Liver (tissue), 8 donors: ENCODE measurements at regions not wholly inside any gene's neighbourhood (a gene's known extent, or its start where the extent isn't known, plus 50 kb on each side); places are given as distances from the start of the nearest gene placed in this dataset.
A peak's percentile ranks its signal among the peaks of the same experiment; 100 is the strongest.

ENCODE experiments used
- DNase-seq: peaks from one replicate; pipeline ENCODE4 v3.0.0-alpha.2; 2017; ENCODE audit warnings: low spot score
- H3K27ac ChIP-seq, 2 donors: one replicate each; pipeline ENCODE4 v1.7.0; 2013; ENCODE audit warnings: inconsistent platforms in 2 of 2, low read length in 2 of 2, control low read depth in 1 of 2, low read depth in 1 of 2, mild to moderate bottlenecking in 1 of 2
- H3K27me3 ChIP-seq, 4 donors: one replicate each; pipeline versions ENCODE4 v1.6.1 to v1.7.0; 2013; ENCODE audit warnings: low read length in 3 of 4, inconsistent platforms in 1 of 4, mild to moderate bottlenecking in 1 of 4, moderate library complexity in 1 of 4; ENCODE audit not compliant: control insufficient read depth in 4 of 4, insufficient read depth in 4 of 4
- H3K36me3 ChIP-seq, 4 donors: one replicate each; pipeline versions ENCODE4 v1.6.1 to v1.7.0; 2013; ENCODE audit warnings: low read length in 3 of 4, mild to moderate bottlenecking in 3 of 4, low read depth in 1 of 4, moderate library complexity in 1 of 4; ENCODE audit not compliant: control insufficient read depth in 4 of 4, insufficient read depth in 3 of 4
- H3K4me1 ChIP-seq, 4 donors: one replicate each; pipeline versions ENCODE4 v1.6.1 to v1.7.0; 2013; ENCODE audit warnings: low read length in 3 of 4, mild to moderate bottlenecking in 3 of 4, moderate library complexity in 1 of 4; ENCODE audit not compliant: control insufficient read depth in 4 of 4, insufficient read depth in 4 of 4
- H3K4me3 ChIP-seq, 3 donors: one replicate each; pipeline versions ENCODE4 v1.6.1 to v1.7.0; 2013; ENCODE audit warnings: low read length in 3 of 3, control low read depth in 1 of 3, low read depth in 1 of 3, mild to moderate bottlenecking in 1 of 3
- H3K9ac ChIP-seq, 2 donors: one replicate each; pipeline ENCODE4 v1.7.0; 2013; ENCODE audit warnings: low read length in 2 of 2, mild to moderate bottlenecking in 2 of 2, moderate library complexity in 2 of 2, control low read depth in 1 of 2, low read depth in 1 of 2
- H3K9me3 ChIP-seq, 4 donors: one replicate each; pipeline versions ENCODE4 v1.6.1 to v1.7.0; 2013; ENCODE audit warnings: low read length in 3 of 4; ENCODE audit not compliant: control insufficient read depth in 4 of 4
- ATF3 ChIP-seq: IDR thresholded peaks from 2 replicates; pipeline ENCODE4 v1.6.1; 2016; ENCODE audit warnings: antibody characterized with exemption
- CTCF ChIP-seq: fragments of 150-350 bp; IDR thresholded peaks from 2 replicates; pipeline ENCODE4 v1.5.1; 2017; ENCODE audit warnings: improper control_type of control experiment, low read depth, low read length; ENCODE audit not compliant: missing input control
- EGR1 ChIP-seq, 2 donors: IDR thresholded peaks; 2 replicates each; pipeline ENCODE4 v1.6.1; 2016 to 2018; ENCODE audit warnings: antibody characterized with exemption in 2 of 2, low read depth in 2 of 2
- FOXA1 ChIP-seq: IDR thresholded peaks from 2 replicates; pipeline ENCODE4 v1.6.1; 2016; ENCODE audit warnings: antibody characterized with exemption
- FOXA2 ChIP-seq: IDR thresholded peaks from 2 replicates; pipeline ENCODE4 v1.6.1; 2016; ENCODE audit warnings: antibody characterized with exemption
- GABPA ChIP-seq, 2 donors: IDR thresholded peaks in 1 of 2; conservative IDR thresholded peaks in 1 of 2; 2 replicates each; pipeline ENCODE4 v1.6.1; 2016; ENCODE audit warnings: antibody characterized with exemption in 2 of 2, mild to moderate bottlenecking in 1 of 2, moderate library complexity in 1 of 2
- HNF4A ChIP-seq, 2 donors: conservative IDR thresholded peaks; 2 replicates each; pipeline ENCODE4 v1.6.1; 2016; ENCODE audit warnings: antibody characterized with exemption in 2 of 2, mild to moderate bottlenecking in 2 of 2
- JUND ChIP-seq, 2 donors: IDR thresholded peaks; 2 replicates each; pipeline ENCODE4 v1.6.1; 2016; ENCODE audit warnings: antibody characterized with exemption in 2 of 2
- MAX ChIP-seq: IDR thresholded peaks from 2 replicates; pipeline ENCODE4 v1.6.1; 2016; ENCODE audit warnings: antibody characterized with exemption
- NR2F2 ChIP-seq: IDR thresholded peaks from 2 replicates; pipeline ENCODE4 v1.6.1; 2016; ENCODE audit warnings: antibody characterized with exemption
- RAD21 ChIP-seq, 2 donors: IDR thresholded peaks; 2 replicates each; pipeline ENCODE4 v1.6.1; 2016; ENCODE audit warnings: antibody characterized with exemption in 2 of 2, mild to moderate bottlenecking in 2 of 2
- REST ChIP-seq: IDR thresholded peaks from 2 replicates; pipeline ENCODE4 v1.6.1; 2016; ENCODE audit warnings: antibody characterized with exemption, mild to moderate bottlenecking
- RXRA ChIP-seq, 2 donors: IDR thresholded peaks; 2 replicates each; pipeline ENCODE4 v1.6.1; 2017 to 2018; ENCODE audit warnings: antibody characterized with exemption in 2 of 2, mild to moderate bottlenecking in 1 of 2
- SP1 ChIP-seq: IDR thresholded peaks from 2 replicates; pipeline ENCODE4 v1.6.1; 2018; ENCODE audit warnings: antibody characterized with exemption, mild to moderate bottlenecking
- TAF1 ChIP-seq: conservative IDR thresholded peaks from 2 replicates; pipeline ENCODE4 v1.6.1; 2016; ENCODE audit warnings: antibody characterized with exemption, mild to moderate bottlenecking
- YY1 ChIP-seq: IDR thresholded peaks from 2 replicates; pipeline ENCODE4 v1.6.1; 2016; ENCODE audit warnings: antibody characterized with exemption, mild to moderate bottlenecking
- ZBTB33 ChIP-seq: IDR thresholded peaks from 2 replicates; pipeline ENCODE4 v1.6.1; 2016; ENCODE audit warnings: antibody characterized with exemption
- WGBS: extraction: QIAGEN DNeasy Blood & Tissue Kit; methylation state at CpG from one replicate; pipeline ENCODE4 v1.1.7; 2013; 5-methylcytosine and 5-hydroxymethylcytosine counted together
- donor health status: healthy.
- donor health status: healthy.
- donor health status: healthy.
- donor health status: healthy.
- donor health status: healthy.

GRCh38 chr3:39751286-39751685 is 58.1 kb upstream of the MYRIP start:
- Histone ChIP-seq H3K4me1 (peaks cover 6 to 33% (median 15%) of the 10 kb centered on the region in 4 donors), H3K27me3 (no peaks in the 10 kb centered on the region), H3K36me3 (no peaks in the 10 kb centered on the region), H3K4me3 (no peak overlapping the region), H3K27ac (peak overlapping the region; percentile 71 to 81), H3K9me3 (no peaks in the 10 kb centered on the region), H3K9ac (no peak overlapping the region)
- TF ChIP-seq CTCF = no peak
- TF ChIP-seq HNF4A (conservative IDR thresholded peaks at IDR 0.05) = no peak
- TF ChIP-seq REST = no peak
- no peak for TF ChIP-seq MAX
- no peak for DNase-seq
- 67% methylated on average over 1 of the region's 1 CpG for WGBS

- Histone ChIP-seq H3K27me3 (no peaks in the 10 kb centered on the region), H3K27ac (peak overlapping the region; percentile 71 to 81), H3K4me1 (peaks cover 6 to 33% (median 15%) of the 10 kb centered on the region in 4 donors), H3K4me3 (no peak overlapping the region), H3K36me3 (no peaks in the 10 kb centered on the region), H3K9me3 (no peaks in the 10 kb centered on the region), H3K9ac (no peak overlapping the region)
- WGBS = 32% methylated on average over 3 of the region's 3 CpGs
- DNase-seq = no peak
- TF ChIP-seq NR2F2 (no peak), YY1 (peak; percentile 87), RAD21 (IDR thresholded peaks at IDR 0.05) (peak; percentile 38 to 44), CTCF (no peak), ZBTB33 (peak; percentile 42), MAX (peak; percentile 49), HNF4A (conservative IDR thresholded peaks at IDR 0.05) (peak; percentile 83 to 93), SP1 (peak; percentile 69), EGR1 (IDR thresholded peaks at IDR 0.05; ENCODE audit: low read depth in 2 of 2) (no peak), FOXA1 (peak; percentile 4), GABPA (IDR thresholded peaks at IDR 0.05 in 1 of 2, conservative IDR thresholded peaks at IDR 0.05 in 1 of 2) (no peak), FOXA2 (no peak), TAF1 (no peak), JUND (IDR thresholded peaks at IDR 0.05) (peak; percentile 84 to 87), ATF3 (peak; percentile 59), REST (peak; percentile 88), RXRA (IDR thresholded peaks at IDR 0.05) (peak; percentile 54 to 78)
These were observed 57.3 kb upstream of the MYRIP start for GRCh38 chr3:39752019-39752637.
